ENCODE measurements at regions not wholly inside any gene's neighbourhood (a gene's known extent, or its start where the extent isn't known, plus 50 kb on each side); places are given as distances from the start of the nearest gene placed in this dataset.

DNA sequence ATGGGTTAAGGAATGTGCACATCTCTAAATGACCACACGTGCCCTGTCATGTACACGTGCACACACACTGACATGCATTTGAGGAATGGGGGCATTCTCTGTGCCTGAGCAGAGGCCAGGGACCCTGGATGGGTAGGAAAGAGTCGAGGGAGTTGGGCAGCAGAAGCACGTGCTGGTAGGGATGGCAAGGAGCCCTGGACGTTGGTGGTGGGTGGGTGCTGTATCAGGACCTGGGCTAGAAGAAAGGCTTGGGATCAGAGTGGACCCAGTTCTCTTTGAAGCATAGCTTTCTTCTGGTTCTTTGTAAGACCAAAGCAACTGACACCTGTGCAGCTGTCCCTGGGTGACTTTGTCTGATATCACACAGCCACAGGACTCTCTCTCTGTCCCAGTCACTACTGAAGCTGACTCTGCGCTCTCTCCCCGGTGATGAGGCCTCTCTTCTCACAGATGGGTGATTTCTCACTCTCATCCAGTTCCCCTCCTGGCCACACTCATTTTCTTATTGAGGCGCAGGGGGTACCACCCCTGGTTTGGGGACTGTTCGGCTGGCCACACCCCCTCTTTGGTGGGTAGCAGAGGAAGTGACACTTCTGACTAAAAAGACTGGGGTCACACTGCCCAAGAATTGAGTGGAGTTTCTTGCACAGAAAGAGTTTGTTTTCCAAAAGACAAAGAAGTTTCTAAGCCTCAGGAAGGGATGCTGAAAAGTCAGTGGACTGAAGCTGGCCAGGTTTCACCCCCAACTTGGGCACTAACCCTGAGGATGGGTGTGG is 171.7 kb upstream of the RTL1 start:
- no peaks in the 10 kb centered on the region for H3K36me3 ChIP-seq (ENCODE audit: insufficient read depth, low read length, poor library complexity, severe bottlenecking)
- TF ChIP-seq, protein P1, sequence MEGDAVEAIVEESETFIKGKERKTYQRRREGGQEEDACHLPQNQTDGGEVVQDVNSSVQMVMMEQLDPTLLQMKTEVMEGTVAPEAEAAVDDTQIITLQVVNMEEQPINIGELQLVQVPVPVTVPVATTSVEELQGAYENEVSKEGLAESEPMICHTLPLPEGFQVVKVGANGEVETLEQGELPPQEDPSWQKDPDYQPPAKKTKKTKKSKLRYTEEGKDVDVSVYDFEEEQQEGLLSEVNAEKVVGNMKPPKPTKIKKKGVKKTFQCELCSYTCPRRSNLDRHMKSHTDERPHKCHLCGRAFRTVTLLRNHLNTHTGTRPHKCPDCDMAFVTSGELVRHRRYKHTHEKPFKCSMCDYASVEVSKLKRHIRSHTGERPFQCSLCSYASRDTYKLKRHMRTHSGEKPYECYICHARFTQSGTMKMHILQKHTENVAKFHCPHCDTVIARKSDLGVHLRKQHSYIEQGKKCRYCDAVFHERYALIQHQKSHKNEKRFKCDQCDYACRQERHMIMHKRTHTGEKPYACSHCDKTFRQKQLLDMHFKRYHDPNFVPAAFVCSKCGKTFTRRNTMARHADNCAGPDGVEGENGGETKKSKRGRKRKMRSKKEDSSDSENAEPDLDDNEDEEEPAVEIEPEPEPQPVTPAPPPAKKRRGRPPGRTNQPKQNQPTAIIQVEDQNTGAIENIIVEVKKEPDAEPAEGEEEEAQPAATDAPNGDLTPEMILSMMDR (conservative IDR thresholded peaks at IDR 0.05; ENCODE audit: low read depth, low read length): no peak
- TF ChIP-seq EZH2 (IDR thresholded peaks at IDR 0.05; ENCODE audit: borderline replicate concordance, low read depth, low read length, poor library complexity, severe bottlenecking): no peak
- H3K27me3 ChIP-seq (replicated peaks; ENCODE audit: insufficient read depth, low read depth, low read length, poor library complexity): no peaks in the 10 kb centered on the region
- no peak overlapping the region for H3K4me3 ChIP-seq (ENCODE audit: low read depth, low read length, poor library complexity, severe bottlenecking)
- DNase-seq (ENCODE audit: low spot score): no peak
- intact Hi-C loops (cut with micrococcal nuclease; ENCODE audit: unreplicated experiment): no loop called here
- ChIA-PET POLR2A (ENCODE audit: low non-redundant PET) (no interaction called here), CTCF (no interaction called here)
- no TSS peak for BruUV-seq (replicated peaks)
- H3K9me3 ChIP-seq (ENCODE audit: low read depth, low read length, poor library complexity, severe bottlenecking): no peaks in the 10 kb centered on the region
- H3K4me1 ChIP-seq (ENCODE audit: insufficient read depth, low read length, poor library complexity, severe bottlenecking): peaks cover 16% of the 10 kb centered on the region
- no peak overlapping the region for H3K27ac ChIP-seq (ENCODE audit: low read depth, low read length, poor library complexity, severe bottlenecking)

DNA sequence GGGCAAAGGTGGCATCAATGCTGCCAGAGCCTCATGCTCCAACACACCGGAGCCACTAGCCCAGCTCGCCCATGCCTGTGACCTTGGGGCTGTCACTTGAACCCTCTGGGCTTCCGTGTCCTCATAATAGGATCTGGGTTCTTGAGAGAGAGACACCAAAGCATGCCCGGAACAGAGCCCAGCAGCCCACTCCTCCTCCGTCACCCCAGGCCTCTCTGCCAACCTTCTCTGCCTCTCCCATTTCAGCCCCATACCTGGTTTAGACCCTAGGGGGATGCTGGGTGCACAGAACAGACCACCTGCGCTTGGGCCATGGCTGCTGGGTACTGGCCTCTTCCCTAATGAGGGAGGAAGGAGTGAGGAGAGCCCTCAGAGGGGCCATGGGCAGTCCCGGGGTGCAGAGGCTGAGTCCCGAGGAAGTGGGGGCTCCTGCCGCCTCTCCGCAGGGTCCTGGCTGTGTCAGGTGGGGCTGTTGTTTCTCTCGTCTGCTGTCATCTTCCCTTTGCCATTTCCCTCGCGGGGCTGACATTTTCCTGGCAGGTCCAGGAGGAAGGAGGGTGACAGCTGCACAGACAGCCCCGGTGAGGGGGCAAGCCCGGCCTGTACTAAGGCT is 172.4 kb upstream of the RTL1 start:
- no peak for TF ChIP-seq EZH2 (IDR thresholded peaks at IDR 0.05; ENCODE audit: borderline replicate concordance, low read depth, low read length, poor library complexity, severe bottlenecking)
- TF ChIP-seq, protein P1 (conservative IDR thresholded peaks at IDR 0.05; ENCODE audit: low read depth, low read length): no peak
- DNase-seq (ENCODE audit: low spot score): no peak
- intact Hi-C loops (cut with micrococcal nuclease; ENCODE audit: unreplicated experiment): no loop called here
- Histone ChIP-seq H3K27me3 (replicated peaks; ENCODE audit: insufficient read depth, low read depth, low read length, poor library complexity) (no peaks in the 10 kb centered on the region), H3K36me3 (ENCODE audit: insufficient read depth, low read length, poor library complexity, severe bottlenecking) (no peaks in the 10 kb centered on the region), H3K9me3 (ENCODE audit: low read depth, low read length, poor library complexity, severe bottlenecking) (no peaks in the 10 kb centered on the region), H3K27ac (ENCODE audit: low read depth, low read length, poor library complexity, severe bottlenecking) (no peak overlapping the region), H3K4me3 (ENCODE audit: low read depth, low read length, poor library complexity, severe bottlenecking) (no peak overlapping the region), H3K4me1 (ENCODE audit: insufficient read depth, low read length, poor library complexity, severe bottlenecking) (peaks cover 16% of the 10 kb centered on the region)
- BruUV-seq (replicated peaks): no TSS peak
- POLR2A ChIA-PET (ENCODE audit: low non-redundant PET): no interaction called here
- CTCF ChIA-PET: no interaction called here

DNA sequence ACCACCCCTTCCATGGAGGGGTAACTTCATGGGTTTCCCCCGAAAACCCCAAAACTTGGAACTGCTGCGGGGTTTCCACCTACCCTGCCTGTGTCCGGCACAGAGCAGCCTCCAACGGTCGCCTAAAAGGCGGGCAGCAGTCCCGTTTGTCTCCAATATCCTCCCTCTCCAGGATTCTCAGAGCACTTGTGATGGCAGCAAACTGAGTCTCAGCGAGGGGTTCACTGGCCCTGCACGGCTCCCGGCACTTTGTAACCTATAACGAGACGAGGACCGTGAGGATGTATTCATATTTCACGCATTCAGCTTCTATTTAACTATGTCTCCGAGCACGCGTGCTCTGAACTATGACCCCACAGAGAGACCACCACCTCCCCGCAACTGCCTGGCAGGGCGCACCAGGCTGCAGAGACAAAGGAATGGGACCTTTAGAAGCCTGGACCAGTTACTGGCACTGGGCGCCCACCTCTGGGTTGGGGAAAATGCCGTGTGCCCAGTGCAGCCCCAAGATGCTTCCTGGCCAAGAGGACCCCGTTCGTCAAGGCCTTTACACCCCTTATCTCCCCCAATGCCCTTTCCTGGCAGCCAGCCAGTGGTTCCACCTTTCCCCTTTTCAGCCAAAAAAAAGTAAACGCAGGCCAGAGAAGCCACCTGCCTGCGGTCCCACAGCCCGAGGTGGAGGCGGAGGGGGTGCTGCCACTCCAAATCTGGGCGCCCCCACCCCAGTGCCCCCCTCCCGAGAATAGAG is 173.1 kb upstream of the RTL1 start:
- no peak overlapping the region for H3K27ac ChIP-seq (ENCODE audit: low read depth, low read length, poor library complexity, severe bottlenecking)
- no peak for DNase-seq (ENCODE audit: low spot score)
- H3K4me1 ChIP-seq (ENCODE audit: insufficient read depth, low read length, poor library complexity, severe bottlenecking): peaks cover 16% of the 10 kb centered on the region
- H3K27me3 ChIP-seq (replicated peaks; ENCODE audit: insufficient read depth, low read depth, low read length, poor library complexity): no peaks in the 10 kb centered on the region
- H3K4me3 ChIP-seq (ENCODE audit: low read depth, low read length, poor library complexity, severe bottlenecking): no peak overlapping the region
- ChIA-PET POLR2A (ENCODE audit: low non-redundant PET) (no interaction called here), CTCF (no interaction called here)
- H3K9me3 ChIP-seq (ENCODE audit: low read depth, low read length, poor library complexity, severe bottlenecking): no peaks in the 10 kb centered on the region
- BruUV-seq (replicated peaks): no TSS peak
- H3K36me3 ChIP-seq (ENCODE audit: insufficient read depth, low read length, poor library complexity, severe bottlenecking): no peaks in the 10 kb centered on the region
- TF ChIP-seq, protein P1 (conservative IDR thresholded peaks at IDR 0.05; ENCODE audit: low read depth, low read length): no peak
- no peak for TF ChIP-seq EZH2 (IDR thresholded peaks at IDR 0.05; ENCODE audit: borderline replicate concordance, low read depth, low read length, poor library complexity, severe bottlenecking)
- intact Hi-C loops (cut with micrococcal nuclease; ENCODE audit: unreplicated experiment): no loop called here

Measured in A673 (cell line).